HL-60 (cell line): ENCODE measurements at regions not wholly inside any gene's neighbourhood (a gene's known extent, or its start where the extent isn't known, plus 50 kb on each side); places are given as distances from the start of the nearest gene placed in this dataset.

Source experiments
- DNase-seq, 2 experiments: peaks; one replicate each; pipeline ENCODE4 v3.0.0-alpha.2; 2010 to 2020; ENCODE audit warnings: low read depth in 1 of 2, low spot score in 1 of 2
- H3K27ac ChIP-seq: fragments of 250-450 bp; sonication (Bioruptor Pico); replicated peaks from 2 replicates; pipeline ENCODE4 v1.5.1; 2020; ENCODE audit warnings: mild to moderate bottlenecking, moderate library complexity
- H3K27me3 ChIP-seq: fragments of 250-450 bp; sonication (Bioruptor Pico); 2 replicates; pipeline ENCODE4 v1.5.1; 2021; ENCODE audit warnings: mild to moderate bottlenecking, moderate library complexity; ENCODE audit not compliant: insufficient read depth, poor library complexity, severe bottlenecking
- H3K4me3 ChIP-seq: replicated peaks from 2 replicates; pipeline ENCODE4 v1.5.1; 2011; ENCODE audit warnings: mild to moderate bottlenecking, control low read depth, low read length; ENCODE audit not compliant: insufficient read depth
- GABPA ChIP-seq: IDR thresholded peaks from 2 replicates; pipeline ENCODE4 v1.6.1; 2012; ENCODE audit warnings: low read depth
- POLR2AphosphoS5 ChIP-seq: IDR thresholded peaks from 2 replicates; pipeline ENCODE4 v1.6.1; 2012; ENCODE audit warnings: low read depth
- SPI1 ChIP-seq: IDR thresholded peaks from 2 replicates; pipeline ENCODE4 v1.6.1; 2012; ENCODE audit warnings: low read depth, mild to moderate bottlenecking, borderline replicate concordance
- TF ChIP-seq, protein P1 (sequence below): IDR thresholded peaks from 2 replicates; pipeline ENCODE4 v1.6.1; 2012; ENCODE audit warnings: low read depth; ENCODE audit not compliant: insufficient replicate concordance
- TF ChIP-seq, protein P2 (sequence below): IDR thresholded peaks from one replicate; pipeline ENCODE4 v1.5.1; 2011; ENCODE audit warnings: low read length, control low read depth, inconsistent platforms; ENCODE audit not compliant: insufficient read depth

DNA sequence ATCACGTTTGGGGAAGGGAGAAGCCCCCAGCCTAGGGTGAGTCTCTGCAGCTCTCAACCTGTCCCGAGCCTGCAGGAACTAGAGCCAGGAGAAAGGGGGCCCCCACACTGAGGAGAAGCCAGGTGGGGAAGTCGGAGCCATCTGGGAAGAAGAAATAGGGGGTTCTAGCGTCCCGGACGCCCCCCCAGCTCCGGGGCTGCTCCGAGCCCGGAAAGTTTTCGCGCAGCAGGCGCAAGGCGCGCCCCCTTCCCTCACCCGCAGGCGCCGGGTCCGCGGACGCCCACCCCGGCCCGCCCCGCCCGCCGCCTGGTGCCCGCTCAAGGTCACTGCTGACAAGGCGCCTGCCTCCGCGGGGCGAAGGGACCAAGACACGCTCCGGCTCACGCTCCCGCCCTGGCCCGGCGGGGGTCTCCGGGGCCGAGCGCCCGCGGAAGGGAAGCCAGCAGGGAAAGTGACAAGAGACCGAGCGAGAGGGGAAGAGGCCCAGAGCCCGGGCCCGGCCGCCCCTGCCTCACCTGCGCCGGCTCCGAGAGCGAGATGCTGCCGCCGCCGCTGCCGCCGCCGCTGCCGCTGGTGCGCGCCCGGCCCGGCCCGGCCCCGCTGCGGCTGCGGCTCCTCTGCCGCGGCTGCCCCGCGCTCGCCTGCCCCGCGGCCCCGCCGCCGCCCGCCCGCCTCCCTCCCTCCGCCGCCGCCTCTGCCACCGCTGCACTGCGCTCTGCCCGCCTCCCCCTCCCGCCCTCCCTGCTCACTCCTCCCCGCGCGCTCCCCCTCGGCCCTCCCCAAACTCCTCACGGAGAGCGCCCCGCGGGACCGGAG is 108.4 kb upstream of the SLC6A11 start:
- TF ChIP-seq POLR2AphosphoS5, result no peak
- no peak for TF ChIP-seq GABPA
- TF ChIP-seq, protein P1, sequence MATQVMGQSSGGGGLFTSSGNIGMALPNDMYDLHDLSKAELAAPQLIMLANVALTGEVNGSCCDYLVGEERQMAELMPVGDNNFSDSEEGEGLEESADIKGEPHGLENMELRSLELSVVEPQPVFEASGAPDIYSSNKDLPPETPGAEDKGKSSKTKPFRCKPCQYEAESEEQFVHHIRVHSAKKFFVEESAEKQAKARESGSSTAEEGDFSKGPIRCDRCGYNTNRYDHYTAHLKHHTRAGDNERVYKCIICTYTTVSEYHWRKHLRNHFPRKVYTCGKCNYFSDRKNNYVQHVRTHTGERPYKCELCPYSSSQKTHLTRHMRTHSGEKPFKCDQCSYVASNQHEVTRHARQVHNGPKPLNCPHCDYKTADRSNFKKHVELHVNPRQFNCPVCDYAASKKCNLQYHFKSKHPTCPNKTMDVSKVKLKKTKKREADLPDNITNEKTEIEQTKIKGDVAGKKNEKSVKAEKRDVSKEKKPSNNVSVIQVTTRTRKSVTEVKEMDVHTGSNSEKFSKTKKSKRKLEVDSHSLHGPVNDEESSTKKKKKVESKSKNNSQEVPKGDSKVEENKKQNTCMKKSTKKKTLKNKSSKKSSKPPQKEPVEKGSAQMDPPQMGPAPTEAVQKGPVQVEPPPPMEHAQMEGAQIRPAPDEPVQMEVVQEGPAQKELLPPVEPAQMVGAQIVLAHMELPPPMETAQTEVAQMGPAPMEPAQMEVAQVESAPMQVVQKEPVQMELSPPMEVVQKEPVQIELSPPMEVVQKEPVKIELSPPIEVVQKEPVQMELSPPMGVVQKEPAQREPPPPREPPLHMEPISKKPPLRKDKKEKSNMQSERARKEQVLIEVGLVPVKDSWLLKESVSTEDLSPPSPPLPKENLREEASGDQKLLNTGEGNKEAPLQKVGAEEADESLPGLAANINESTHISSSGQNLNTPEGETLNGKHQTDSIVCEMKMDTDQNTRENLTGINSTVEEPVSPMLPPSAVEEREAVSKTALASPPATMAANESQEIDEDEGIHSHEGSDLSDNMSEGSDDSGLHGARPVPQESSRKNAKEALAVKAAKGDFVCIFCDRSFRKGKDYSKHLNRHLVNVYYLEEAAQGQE, result no peak
- TF ChIP-seq SPI1, result no peak
- TF ChIP-seq, protein P2, sequence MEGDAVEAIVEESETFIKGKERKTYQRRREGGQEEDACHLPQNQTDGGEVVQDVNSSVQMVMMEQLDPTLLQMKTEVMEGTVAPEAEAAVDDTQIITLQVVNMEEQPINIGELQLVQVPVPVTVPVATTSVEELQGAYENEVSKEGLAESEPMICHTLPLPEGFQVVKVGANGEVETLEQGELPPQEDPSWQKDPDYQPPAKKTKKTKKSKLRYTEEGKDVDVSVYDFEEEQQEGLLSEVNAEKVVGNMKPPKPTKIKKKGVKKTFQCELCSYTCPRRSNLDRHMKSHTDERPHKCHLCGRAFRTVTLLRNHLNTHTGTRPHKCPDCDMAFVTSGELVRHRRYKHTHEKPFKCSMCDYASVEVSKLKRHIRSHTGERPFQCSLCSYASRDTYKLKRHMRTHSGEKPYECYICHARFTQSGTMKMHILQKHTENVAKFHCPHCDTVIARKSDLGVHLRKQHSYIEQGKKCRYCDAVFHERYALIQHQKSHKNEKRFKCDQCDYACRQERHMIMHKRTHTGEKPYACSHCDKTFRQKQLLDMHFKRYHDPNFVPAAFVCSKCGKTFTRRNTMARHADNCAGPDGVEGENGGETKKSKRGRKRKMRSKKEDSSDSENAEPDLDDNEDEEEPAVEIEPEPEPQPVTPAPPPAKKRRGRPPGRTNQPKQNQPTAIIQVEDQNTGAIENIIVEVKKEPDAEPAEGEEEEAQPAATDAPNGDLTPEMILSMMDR, result no peak
- H3K27me3 ChIP-seq, result peaks cover 21% of the 10 kb centered on the region
- DNase-seq, result no peak
- no peak overlapping the region for H3K4me3 ChIP-seq
- no peak overlapping the region for H3K27ac ChIP-seq

DNA sequence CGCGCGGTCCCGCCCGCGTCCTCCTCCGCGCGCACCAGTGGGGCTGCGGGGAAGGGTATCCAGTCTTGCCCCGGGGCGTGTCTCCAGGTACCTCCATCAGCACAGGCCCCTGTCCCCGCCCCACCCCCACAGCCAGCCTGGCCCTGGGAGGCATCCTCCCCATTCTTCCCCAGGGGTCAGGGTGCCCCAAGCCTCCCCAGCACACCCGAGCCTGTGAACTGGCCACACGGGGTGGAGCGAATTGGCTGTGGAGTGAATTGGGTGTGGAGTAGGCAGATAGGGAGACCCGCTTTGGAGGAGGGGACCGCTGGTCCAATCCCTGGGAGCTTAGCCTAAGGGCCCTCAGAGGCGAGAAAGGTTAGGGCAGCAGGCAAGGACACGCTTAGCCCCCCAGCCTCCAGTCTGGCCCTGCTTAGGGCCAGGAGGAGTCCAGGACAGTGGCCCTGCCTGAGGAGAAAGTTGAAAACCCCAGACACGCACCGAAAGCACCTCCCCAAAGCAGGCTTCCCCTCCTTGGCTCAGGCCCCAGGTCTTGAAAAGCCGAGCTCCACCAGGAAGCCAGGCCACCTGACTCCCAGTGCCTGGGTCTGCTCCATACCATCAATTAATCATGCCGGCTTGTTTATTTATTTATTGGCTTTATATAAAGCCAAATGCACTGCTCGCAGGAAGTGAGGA is 107.7 kb upstream of the SLC6A11 start:
- no peak for DNase-seq

GRCh38 chr3:10709110-10709781 is 106.8 kb upstream of the SLC6A11 start:
- Histone ChIP-seq H3K27me3 (peaks cover 20% of the 10 kb centered on the region), H3K4me3 (no peak overlapping the region), H3K27ac (no peak overlapping the region)
- TF ChIP-seq, protein P1, result no peak
- TF ChIP-seq, protein P2, result no peak
- TF ChIP-seq SPI1 (no peak), POLR2AphosphoS5 (no peak), GABPA (no peak)
- DNase-seq, result no peak

More for the DNA sequence above, 107.7 kb upstream of the SLC6A11 start:
- Histone ChIP-seq H3K27me3 (peaks cover 21% of the 10 kb centered on the region), H3K27ac (no peak overlapping the region), H3K4me3 (no peak overlapping the region)
- TF ChIP-seq GABPA, result no peak
- TF ChIP-seq, protein P2, result no peak
- no peak for TF ChIP-seq SPI1
- no peak for TF ChIP-seq POLR2AphosphoS5
- TF ChIP-seq, protein P1, result no peak
